Stimulated activated CD4-positive, alpha-beta T cell treated with anti-CD3 and anti-CD28 coated beads, Interleukin-2, amount 100 ng/mL, for 24 hours (primary cell): ENCODE measurements at regions not wholly inside any gene's neighbourhood (a gene's known extent, or its start where the extent isn't known, plus 50 kb on each side); places are given as distances from the start of the nearest gene placed in this dataset.
"Not testable (repeated sequence)": the region's sequence is repeated elsewhere in the genome, so short reads cannot be mapped to it uniquely, and the experiment has no call there.

Experiments used
- DNase-seq, 2 donors: peaks; one replicate each; pipeline ENCODE4 v3.0.0-alpha.2; 2020

- DNase-seq, result no peak
Observed at GRCh38 chr20:12130781-12131180, 213.1 kb downstream of the BTBD3 start.

- DNase-seq, result no peak
Observed at GRCh38 chr20:12133553-12133952, 215.9 kb downstream of the BTBD3 start.

GRCh38 chr20:12145951-12146350, 228.3 kb downstream of the BTBD3 start:
- DNase-seq, result not testable (repeated sequence)

GRCh38 chr20:12152996-12153395, 235.3 kb downstream of the BTBD3 start:
- no peak for DNase-seq

GRCh38 chr20:12153628-12154027, 235.9 kb downstream of the BTBD3 start:
- no peak for DNase-seq

- no peak for DNase-seq
Observed at GRCh38 chr20:12156252-12156651, 238.6 kb downstream of the BTBD3 start.

- DNase-seq, result no peak
Observed at GRCh38 chr20:12159261-12159660, 241.6 kb downstream of the BTBD3 start.

GRCh38 chr20:12161734-12162133, 244.0 kb downstream of the BTBD3 start:
- no peak for DNase-seq

GRCh38 chr20:12166053-12166717, 248.5 kb downstream of the BTBD3 start:
- no peak for DNase-seq

- no peak for DNase-seq
Observed at GRCh38 chr20:12170406-12170805, 252.7 kb downstream of the BTBD3 start.

- no peak for DNase-seq
Observed at GRCh38 chr20:12171923-12172524, 254.3 kb downstream of the BTBD3 start.

GRCh38 chr20:12173347-12174012, 255.8 kb downstream of the BTBD3 start:
- DNase-seq, result no peak

GRCh38 chr20:12175538-12175937, 257.8 kb downstream of the BTBD3 start:
- DNase-seq, result no peak

GRCh38 chr20:12177657-12178293, 260.1 kb downstream of the BTBD3 start:
- no peak for DNase-seq

- DNase-seq, result no peak
Observed at GRCh38 chr20:12179692-12180091, 262.0 kb downstream of the BTBD3 start.

- no peak for DNase-seq
Observed at GRCh38 chr20:12180107-12180661, 262.5 kb downstream of the BTBD3 start.

- no peak for DNase-seq
Observed at GRCh38 chr20:12198281-12198680, 280.6 kb downstream of the BTBD3 start.

GRCh38 chr20:12199703-12200102, 282.0 kb downstream of the BTBD3 start:
- DNase-seq, result no peak

- no peak for DNase-seq
Observed at GRCh38 chr20:12201289-12201991, 283.7 kb downstream of the BTBD3 start.

GRCh38 chr20:12203399-12203798, 285.7 kb downstream of the BTBD3 start:
- DNase-seq, result no peak

- DNase-seq, result no peak
Observed at GRCh38 chr20:12203981-12204380, 286.3 kb downstream of the BTBD3 start.

- no peak for DNase-seq
Observed at GRCh38 chr20:12207875-12208274, 290.2 kb downstream of the BTBD3 start.

GRCh38 chr20:12210591-12210990, 292.9 kb downstream of the BTBD3 start:
- no peak for DNase-seq
